GM04504 (cell line): ENCODE measurements at regions not wholly inside any gene's neighbourhood (a gene's known extent, or its start where the extent isn't known, plus 50 kb on each side); places are given as distances from the start of the nearest gene placed in this dataset.
"Not testable (repeated sequence)": the region's sequence is repeated elsewhere in the genome, so short reads cannot be mapped to it uniquely, and the experiment has no call there.

Experiments used
- DNase-seq: peaks from one replicate; pipeline ENCODE4 v3.0.0-alpha.2; 2012; ENCODE audit warnings: low read depth

- no peak for DNase-seq
Observed at GRCh38 chr5:62886603-62887315, 308.1 kb downstream of the LRRC70 start.

GRCh38 chr5:62837330-62837729 lies 258.7 kb downstream of the LRRC70 start:
- DNase-seq, result not testable (repeated sequence)

DNA sequence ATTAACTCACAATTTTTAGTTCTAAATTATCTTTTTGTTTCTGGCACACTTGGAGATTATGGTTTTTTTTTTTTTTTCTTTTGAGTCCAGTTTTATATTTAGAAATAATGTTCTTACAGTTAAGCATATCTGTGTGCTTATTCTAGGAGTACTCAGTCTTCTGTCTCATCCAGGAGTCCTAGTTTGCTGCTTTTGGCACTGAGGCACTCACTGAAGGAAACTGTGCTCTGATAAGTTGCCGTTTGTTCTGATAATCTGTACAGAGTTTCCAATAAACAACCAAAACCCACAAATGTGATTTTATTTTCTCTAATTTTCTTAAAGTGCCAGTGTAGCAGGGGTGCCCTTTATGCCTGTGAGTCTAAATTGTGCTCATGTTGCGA lies 251.0 kb downstream of the LRRC70 start:
- no peak for DNase-seq

GRCh38 chr5:62828742-62829603 lies 250.4 kb downstream of the LRRC70 start:
- no peak for DNase-seq

DNA sequence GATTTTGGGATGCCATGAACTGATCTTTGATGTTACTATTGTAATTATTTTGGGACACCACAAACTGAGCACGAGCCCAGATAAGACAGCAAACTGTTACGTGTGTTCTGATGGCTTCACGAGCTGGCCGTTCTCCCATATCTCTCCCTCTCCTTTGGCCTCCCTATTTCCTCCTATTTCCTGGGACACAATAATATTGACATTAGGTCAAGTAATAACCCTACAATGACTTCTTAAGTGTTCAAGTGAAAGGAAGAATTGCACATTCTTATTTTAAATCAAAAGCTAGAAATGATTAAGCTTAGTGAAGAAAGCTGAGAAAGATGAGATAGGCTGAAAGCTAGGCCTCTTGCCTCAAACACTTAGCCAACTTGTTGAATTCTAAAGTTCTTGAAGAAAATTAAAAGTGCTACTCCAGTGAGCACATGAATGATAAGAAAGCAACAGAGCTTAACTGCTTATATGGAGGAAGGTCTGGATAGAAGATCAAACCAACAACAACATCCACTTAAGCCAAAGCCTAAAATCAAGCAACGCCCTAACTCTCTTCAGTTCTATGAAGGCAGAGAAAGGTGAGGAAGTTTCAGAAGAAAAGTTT lies 247.1 kb downstream of the LRRC70 start:
- no peak for DNase-seq

GRCh38 chr5:62824936-62825335 lies 246.3 kb downstream of the LRRC70 start:
- DNase-seq, result no peak

GRCh38 chr5:62817043-62817442 lies 238.4 kb downstream of the LRRC70 start:
- DNase-seq, result not testable (repeated sequence)

- no peak for DNase-seq
Observed at GRCh38 chr5:62814991-62815390, 236.4 kb downstream of the LRRC70 start.

- DNase-seq, result no peak
Observed at GRCh38 chr5:62812621-62813255, 234.1 kb downstream of the LRRC70 start.

DNA sequence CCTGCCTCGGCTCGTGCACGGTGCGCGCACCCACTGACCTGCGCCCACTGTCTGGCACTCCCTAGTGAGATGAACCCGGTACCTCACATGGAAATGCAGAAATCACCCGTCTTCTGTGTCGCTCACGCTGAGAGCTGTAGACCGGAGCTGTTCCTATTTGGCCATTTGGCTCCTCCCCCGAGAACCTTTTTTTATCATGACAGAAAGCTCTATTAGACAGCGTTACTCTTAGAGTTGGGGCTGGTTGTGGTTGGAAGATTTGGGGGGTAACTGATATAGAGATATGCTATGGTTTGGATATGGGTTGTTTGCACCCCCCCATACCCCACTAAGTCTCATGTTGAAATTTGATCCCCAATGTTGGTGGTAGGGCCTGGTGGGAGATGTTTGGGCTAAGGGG lies 226.2 kb downstream of the LRRC70 start:
- not testable (repeated sequence) for DNase-seq

- no peak for DNase-seq
Observed at GRCh38 chr5:62795926-62796325, 217.3 kb downstream of the LRRC70 start.

- no peak for DNase-seq
Observed at GRCh38 chr5:62794456-62794855, 215.8 kb downstream of the LRRC70 start.

GRCh38 chr5:62791059-62791458 lies 212.4 kb downstream of the LRRC70 start:
- DNase-seq, result no peak

GRCh38 chr5:62790348-62790747 lies 211.7 kb downstream of the LRRC70 start:
- no peak for DNase-seq

DNA sequence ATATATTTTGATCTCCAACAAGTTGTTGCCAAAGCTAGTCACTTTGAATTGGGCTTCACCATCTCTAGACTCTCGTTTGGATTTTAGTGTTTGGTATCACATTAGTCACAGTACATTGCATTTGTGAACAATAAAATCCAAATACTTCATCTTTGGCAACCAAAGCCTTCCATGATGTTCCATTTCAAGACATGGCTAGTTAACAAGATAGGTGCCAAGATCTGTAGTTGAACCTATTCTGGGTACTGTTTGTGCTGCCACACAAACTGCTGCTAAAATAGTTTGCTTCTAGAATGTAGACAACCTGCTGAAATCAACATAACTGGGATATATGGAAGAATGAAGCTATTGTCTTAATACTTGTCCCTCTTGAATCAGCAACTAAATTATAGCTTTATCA lies 207.5 kb downstream of the LRRC70 start:
- no peak for DNase-seq

GRCh38 chr5:62785588-62785987 lies 207.0 kb downstream of the LRRC70 start:
- DNase-seq, result no peak

GRCh38 chr5:62783374-62784057 lies 204.9 kb downstream of the LRRC70 start:
- no peak for DNase-seq

- no peak for DNase-seq
Observed at GRCh38 chr5:62780888-62781287, 202.3 kb downstream of the LRRC70 start.

GRCh38 chr5:62780230-62780629 lies 201.6 kb downstream of the LRRC70 start:
- no peak for DNase-seq

DNA sequence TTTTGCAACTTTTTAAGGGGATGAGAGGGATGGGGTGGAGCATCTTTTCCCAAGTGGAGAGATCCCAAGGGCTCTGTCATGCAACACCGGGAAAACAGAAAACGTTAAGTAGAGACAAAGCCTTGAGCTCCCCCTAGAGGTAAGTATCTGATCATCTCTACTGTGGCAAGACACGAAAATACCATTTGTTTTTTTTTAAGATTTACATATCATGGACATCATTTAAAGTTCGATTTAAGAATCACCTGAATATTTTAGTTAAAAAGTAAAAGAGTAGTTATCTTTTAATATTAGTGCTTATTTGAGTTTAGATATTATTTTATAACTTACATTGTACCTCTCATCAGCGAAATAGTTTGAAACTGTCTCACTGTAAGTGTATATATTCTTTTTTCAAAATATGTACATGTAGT lies 200.4 kb downstream of the LRRC70 start:
- peak; percentile 31 for DNase-seq

DNA sequence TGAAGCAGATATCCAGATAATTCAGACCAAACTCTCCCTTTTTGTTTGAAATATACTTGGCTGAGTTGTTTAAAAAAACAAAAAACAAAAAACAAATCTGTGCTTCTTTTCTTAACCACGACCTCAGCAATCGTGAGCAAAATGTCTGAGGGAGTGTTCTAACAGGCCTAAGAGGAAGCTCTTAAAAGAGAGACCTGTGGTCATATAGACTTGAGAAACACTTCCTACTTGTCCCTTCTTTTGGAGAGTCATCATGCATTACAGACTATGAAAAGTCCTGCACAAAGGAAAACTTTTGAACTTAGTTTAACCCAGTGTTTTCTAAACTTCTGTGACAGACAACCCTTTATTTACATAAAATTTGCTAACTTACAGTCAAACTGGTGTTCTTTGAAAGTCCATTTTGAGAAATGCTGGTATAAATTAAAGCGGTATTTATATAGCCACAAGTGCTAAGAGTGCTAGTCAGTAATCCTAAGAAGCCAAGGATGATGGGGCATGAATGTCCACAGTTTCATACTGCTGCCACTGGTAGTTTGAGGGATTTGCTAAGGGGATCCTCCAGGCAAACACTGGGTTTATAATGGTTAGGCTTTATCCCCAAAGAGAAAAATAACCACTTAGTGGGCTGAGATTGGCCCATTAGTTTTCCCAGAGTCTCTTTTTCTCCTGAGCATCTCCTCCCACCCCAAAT lies 199.8 kb downstream of the LRRC70 start:
- no peak for DNase-seq
